ENCODE measurements at regions not wholly inside any gene's neighbourhood (a gene's known extent, or its start where the extent isn't known, plus 50 kb on each side); places are given as distances from the start of the nearest gene placed in this dataset.

DNA sequence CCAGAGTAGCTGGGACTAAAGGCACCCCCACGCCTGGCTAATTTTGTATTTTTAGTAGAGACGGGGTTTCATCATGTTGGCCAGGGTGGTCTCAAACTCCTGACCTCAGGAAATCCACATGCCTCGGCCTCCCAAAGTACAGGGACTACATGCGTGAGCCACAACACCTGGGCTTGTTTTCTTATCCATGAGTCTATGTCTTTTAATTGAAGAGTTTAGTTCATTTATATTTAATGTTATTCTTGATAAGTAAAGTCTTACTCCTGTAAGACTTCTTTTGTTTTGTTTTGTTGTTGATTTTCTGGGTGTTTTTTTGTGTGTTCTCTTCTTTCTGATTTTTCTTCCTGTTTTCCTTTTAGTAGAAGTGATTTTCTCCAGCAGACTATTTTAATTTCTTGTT, 621.0 kb downstream of the LTN1 start:
- intact Hi-C loops (cut with micrococcal nuclease): no loop called here
- Histone ChIP-seq H3K4me3 (no peak overlapping the region), H3K9me3 (replicated peaks) (peaks cover 25% of the 10 kb centered on the region), H3K27me3 (ENCODE audit: low read depth) (no peaks in the 10 kb centered on the region), H3K4me1 (no peaks in the 10 kb centered on the region), H3K27ac (replicated peaks) (no peak overlapping the region), H3K36me3 (no peaks in the 10 kb centered on the region)
- TF ChIP-seq CTCF (IDR thresholded peaks at IDR 0.05; ENCODE audit: borderline replicate concordance): no peak
- no peak for DNase-seq

DNA sequence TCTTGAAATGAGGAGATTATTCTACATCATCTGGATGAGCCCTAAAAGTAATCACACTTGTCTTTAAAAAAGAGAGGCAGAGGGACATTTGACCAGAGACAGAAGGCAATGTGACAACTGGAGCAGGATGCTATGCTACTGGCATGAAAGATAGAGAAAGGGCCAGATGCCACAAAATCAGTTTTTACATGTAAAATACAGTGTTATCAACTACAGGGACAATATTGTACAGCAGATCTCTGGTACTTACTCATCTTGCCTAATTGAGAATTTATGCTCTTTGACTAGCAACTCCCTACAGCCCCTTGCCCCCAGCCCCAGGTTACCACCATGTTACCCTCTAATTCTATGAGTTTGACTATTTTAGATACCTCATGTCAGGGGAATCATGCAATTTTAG, 633.4 kb downstream of the LTN1 start:
- intact Hi-C loops (cut with micrococcal nuclease): no loop called here
- Histone ChIP-seq H3K4me1 (no peaks in the 10 kb centered on the region), H3K9me3 (replicated peaks) (peaks cover 14% of the 10 kb centered on the region), H3K4me3 (no peak overlapping the region), H3K27me3 (ENCODE audit: low read depth) (no peaks in the 10 kb centered on the region), H3K27ac (replicated peaks) (no peak overlapping the region), H3K36me3 (no peaks in the 10 kb centered on the region)
- no peak for TF ChIP-seq CTCF (IDR thresholded peaks at IDR 0.05; ENCODE audit: borderline replicate concordance)
- no peak for DNase-seq

GRCh38 chr21:28358702-28359101, 634.0 kb downstream of the LTN1 start:
- no peaks in the 10 kb centered on the region for H3K27me3 ChIP-seq (ENCODE audit: low read depth)
- no peaks in the 10 kb centered on the region for H3K36me3 ChIP-seq
- H3K4me1 ChIP-seq: no peaks in the 10 kb centered on the region
- no peak overlapping the region for H3K27ac ChIP-seq (replicated peaks)
- H3K4me3 ChIP-seq: no peak overlapping the region
- intact Hi-C loops (cut with micrococcal nuclease): no loop called here
- H3K9me3 ChIP-seq (replicated peaks): peaks cover 14% of the 10 kb centered on the region
- no peak for DNase-seq
- no peak for TF ChIP-seq CTCF (IDR thresholded peaks at IDR 0.05; ENCODE audit: borderline replicate concordance)

GRCh38 chr21:28358170-28358569, 634.5 kb downstream of the LTN1 start:
- peaks cover 14% of the 10 kb centered on the region for H3K9me3 ChIP-seq (replicated peaks)
- intact Hi-C loops (cut with micrococcal nuclease): no loop called here
- no peak overlapping the region for H3K27ac ChIP-seq (replicated peaks)

DNA sequence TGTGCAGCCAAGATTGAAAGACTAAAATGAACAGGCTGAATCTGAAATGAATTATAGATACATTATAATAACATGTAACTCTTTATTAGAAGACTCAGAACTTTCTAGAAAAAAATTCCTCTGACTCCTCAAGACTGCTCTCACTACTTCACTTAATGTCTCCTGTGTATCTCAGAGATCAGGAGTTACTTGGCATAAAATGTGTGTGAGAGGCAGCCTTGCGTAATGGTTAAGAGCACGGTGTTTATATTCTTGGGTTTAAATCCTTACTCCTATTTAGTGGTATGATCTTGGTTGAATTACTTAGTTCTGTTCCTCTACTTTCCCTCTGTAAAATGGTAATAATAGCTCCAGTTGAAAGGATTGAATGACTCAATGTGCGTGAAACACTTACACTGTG, 634.9 kb downstream of the LTN1 start:
- Histone ChIP-seq H3K27ac (replicated peaks) (no peak overlapping the region), H3K9me3 (replicated peaks) (peaks cover 14% of the 10 kb centered on the region), H3K4me3 (no peak overlapping the region), H3K4me1 (no peaks in the 10 kb centered on the region), H3K27me3 (ENCODE audit: low read depth) (no peaks in the 10 kb centered on the region), H3K36me3 (no peaks in the 10 kb centered on the region)
- DNase-seq: no peak
- intact Hi-C loops (cut with micrococcal nuclease): no loop called here
- no peak for TF ChIP-seq CTCF (IDR thresholded peaks at IDR 0.05; ENCODE audit: borderline replicate concordance)

More at GRCh38 chr21:28358170-28358569, 634.5 kb downstream of the LTN1 start:
- no peaks in the 10 kb centered on the region for H3K36me3 ChIP-seq
- no peak for DNase-seq
- H3K4me1 ChIP-seq: no peaks in the 10 kb centered on the region
- H3K4me3 ChIP-seq: no peak overlapping the region
- no peaks in the 10 kb centered on the region for H3K27me3 ChIP-seq (ENCODE audit: low read depth)
- no peak for TF ChIP-seq CTCF (IDR thresholded peaks at IDR 0.05; ENCODE audit: borderline replicate concordance)

DNA sequence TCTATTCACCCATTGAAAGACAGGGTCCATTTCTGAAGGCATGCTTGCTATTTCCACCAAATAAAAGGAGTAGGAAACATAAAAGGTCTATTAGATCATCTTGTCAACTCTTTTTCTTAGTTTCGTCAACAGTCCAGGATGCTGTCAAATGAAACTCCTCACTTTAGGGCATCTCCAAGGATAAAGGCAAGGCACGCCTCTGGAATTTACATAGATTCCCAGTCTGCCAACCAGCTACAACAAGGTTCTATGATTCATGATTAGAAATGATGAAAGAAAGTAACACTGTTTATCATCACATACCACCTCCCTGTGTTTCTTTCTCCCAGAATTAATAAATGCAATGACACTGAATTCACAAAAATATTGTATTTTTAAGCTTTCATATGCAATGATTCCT, 636.3 kb downstream of the LTN1 start:
- Histone ChIP-seq H3K36me3 (no peaks in the 10 kb centered on the region), H3K27ac (replicated peaks) (no peak overlapping the region), H3K9me3 (replicated peaks) (peaks cover 7% of the 10 kb centered on the region), H3K27me3 (ENCODE audit: low read depth) (no peaks in the 10 kb centered on the region), H3K4me3 (no peak overlapping the region), H3K4me1 (no peaks in the 10 kb centered on the region)
- no peak for TF ChIP-seq CTCF (IDR thresholded peaks at IDR 0.05; ENCODE audit: borderline replicate concordance)
- intact Hi-C loops (cut with micrococcal nuclease): no loop called here
- DNase-seq: no peak

Data from left ventricle myocardium inferior (tissue), 1 donor.